ENCODE measurements at regions not wholly inside any gene's neighbourhood (a gene's known extent, or its start where the extent isn't known, plus 50 kb on each side); places are given as distances from the start of the nearest gene placed in this dataset.

- WGBS (ENCODE audit: insufficient coverage, low coverage, missing lambda C conversion rate), result 0% methylated on average over 2 of the region's 2 CpGs
- ChIA-PET CTCF (ENCODE audit: low intra/inter-chr PET ratio) (no interaction called here), POLR2A (no interaction called here)
- H3K4me3 ChIP-seq, result no peak overlapping the region
- no peak for ATAC-seq
- DNase-seq (ENCODE audit: extremely low read depth in 1 of 4, low spot score in 3 of 4), result no peak
- no peaks in the 10 kb centered on the region for H3K9me1 ChIP-seq (ENCODE audit: control insufficient read depth, insufficient read depth, low read length)
- no peak overlapping the region for H3K4me2 ChIP-seq (ENCODE audit: insufficient read depth, low read length)
- BruUV-seq (replicated peaks), result no TSS peak
- H3K9ac ChIP-seq (ENCODE audit: insufficient read depth in 1 of 2, low read depth in 2 of 2, low read length in 2 of 2), result no peak overlapping the region
- H2AFZ ChIP-seq (ENCODE audit: low read depth, low read length), result no peak overlapping the region
- intact Hi-C loops (cut with micrococcal nuclease) (no loop called here), in situ Hi-C loops (cut with MboI) (no loop called here)
- no peak for TF ChIP-seq MTA2 (IDR thresholded peaks at IDR 0.05; ENCODE audit: low read depth)
- TF ChIP-seq KLF16 (IDR thresholded peaks at IDR 0.05), result no peak
- no peak for TF ChIP-seq ETV6 (IDR thresholded peaks at IDR 0.05; ENCODE audit: borderline replicate concordance in 1 of 2, low read depth in 2 of 2, low read length in 1 of 2)
- TF ChIP-seq ETV6 (CRISPR knock-in tag; IDR thresholded peaks at IDR 0.05; ENCODE audit: borderline replicate concordance), result no peak
- TF ChIP-seq ZNF143 (CRISPR knock-in tag; IDR thresholded peaks at IDR 0.05), result no peak
- no peak for TF ChIP-seq ZNF384 (IDR thresholded peaks at IDR 0.05; ENCODE audit: low read depth, low read length)
- TF ChIP-seq TEAD4 (IDR thresholded peaks at IDR 0.05; ENCODE audit: low read length), result no peak
- no peak for TF ChIP-seq TEAD4 (CRISPR knock-in tag; IDR thresholded peaks at IDR 0.05; ENCODE audit: borderline replicate concordance)
- no peak for TF ChIP-seq ZNF121 (CRISPR knock-in tag; conservative IDR thresholded peaks at IDR 0.05)
- TF ChIP-seq, protein P1, sequence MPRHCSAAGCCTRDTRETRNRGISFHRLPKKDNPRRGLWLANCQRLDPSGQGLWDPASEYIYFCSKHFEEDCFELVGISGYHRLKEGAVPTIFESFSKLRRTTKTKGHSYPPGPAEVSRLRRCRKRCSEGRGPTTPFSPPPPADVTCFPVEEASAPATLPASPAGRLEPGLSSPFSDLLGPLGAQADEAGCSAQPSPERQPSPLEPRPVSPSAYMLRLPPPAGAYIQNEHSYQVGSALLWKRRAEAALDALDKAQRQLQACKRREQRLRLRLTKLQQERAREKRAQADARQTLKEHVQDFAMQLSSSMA (CRISPR knock-in tag; IDR thresholded peaks at IDR 0.05), result no peak
- no peak for TF ChIP-seq ZFX (CRISPR knock-in tag; IDR thresholded peaks at IDR 0.05)
- no peak for TF ChIP-seq XRCC3 (IDR thresholded peaks at IDR 0.05)
- TF ChIP-seq HDAC3 (IDR thresholded peaks at IDR 0.05; ENCODE audit: borderline replicate concordance, partially characterized antibody), result no peak
- no peak for TF ChIP-seq SP1 (CRISPR knock-in tag; IDR thresholded peaks at IDR 0.05)
- FAIRE-seq, result no peak
- H3K27me3 ChIP-seq (ENCODE audit: control insufficient read depth in 2 of 2, insufficient read depth in 2 of 2, low read length in 2 of 2), result peaks cover 0 to 6% of the 10 kb centered on the region in 2 experiments; a peak in 1 of 5 replicates
- no peaks in the 10 kb centered on the region for H3K4me1 ChIP-seq (replicated peaks in 1 of 2; ENCODE audit: control insufficient read depth in 2 of 2, insufficient read depth in 2 of 2, low read length in 2 of 2)
- no peaks in the 10 kb centered on the region for H3K36me3 ChIP-seq (ENCODE audit: control insufficient read depth, insufficient read depth, low read length)
- no peak overlapping the region for H3K27ac ChIP-seq (ENCODE audit: extremely low read depth, low read depth, low read length)
- H3K79me2 ChIP-seq (ENCODE audit: control insufficient read depth, insufficient read depth, low read length), result no peaks in the 10 kb centered on the region
- H3K9me3 ChIP-seq (replicated peaks; ENCODE audit: control insufficient read depth, insufficient read depth, low read depth, low read length), result no peaks in the 10 kb centered on the region
- no peaks in the 10 kb centered on the region for H4K20me1 ChIP-seq (replicated peaks; ENCODE audit: control insufficient read depth, insufficient read depth, low read length)
Observed at GRCh38 chr10:14459665-14460064, 128.9 kb upstream of the FRMD4A start.

Measured in K562 (cell line).